MCF 10A (cell line): ENCODE measurements at regions not wholly inside any gene's neighbourhood (a gene's known extent, or its start where the extent isn't known, plus 50 kb on each side); places are given as distances from the start of the nearest gene placed in this dataset.

Experiments used
- BruUV-seq: library from RNA; stranded (reverse); fragments of 400-500 nt; replicated peaks from 2 replicates; lab custom pipeline; 2021; lab: Mats Ljungman, UMichigan
- CTCF ChIA-PET: fragments of 300-600 bp; sonication (Branson Sonifier 250); formaldehyde crosslinking; extraction: SDS; loops from one replicate; lab custom pipeline; 2021; ENCODE audit warnings: antibody characterized with exemption, inconsistent platforms; lab: Yijun Ruan, JAX
- POLR2A ChIA-PET: fragments of 300-600, 350-650 bp; sonication (Branson Sonifier 250); formaldehyde crosslinking; extraction: SDS; loops from one replicate; lab custom pipeline; 2020; ENCODE audit warnings: antibody characterized with exemption, inconsistent platforms; lab: Yijun Ruan, JAX
- DNase-seq: peaks from one replicate; pipeline ENCODE4 v3.0.0-alpha.2; 2018; ENCODE audit not compliant: unreplicated experiment
- H3K27ac Mint-ChIP-seq: one replicate; pipeline ENCODE4 v1.8.0; 2022; ENCODE audit warnings: mild to moderate bottlenecking, low read depth, mixed read lengths; ENCODE audit not compliant: unreplicated experiment
- H3K27me3 Mint-ChIP-seq: one replicate; pipeline ENCODE4 v1.8.0; 2022; ENCODE audit warnings: mixed read lengths; ENCODE audit not compliant: insufficient read depth, unreplicated experiment
- H3K36me3 Mint-ChIP-seq: one replicate; pipeline ENCODE4 v1.8.0; 2022; ENCODE audit warnings: mild to moderate bottlenecking, moderate library complexity, mixed read lengths; ENCODE audit not compliant: insufficient read depth, unreplicated experiment
- H3K4me1 Mint-ChIP-seq: one replicate; pipeline ENCODE4 v1.8.0; 2022; ENCODE audit warnings: mixed read lengths; ENCODE audit not compliant: insufficient read depth, unreplicated experiment
- H3K4me3 Mint-ChIP-seq: one replicate; pipeline ENCODE4 v1.8.0; 2022; ENCODE audit warnings: mild to moderate bottlenecking, moderate library complexity, mixed read lengths; ENCODE audit not compliant: unreplicated experiment
- H3K9me3 Mint-ChIP-seq: one replicate; pipeline ENCODE4 v1.8.0; 2022; ENCODE audit warnings: mixed read lengths; ENCODE audit not compliant: unreplicated experiment
- intact Hi-C: fragments of 100-400 bp; cut with micrococcal nuclease; formaldehyde crosslinking; loops from 2 replicates; pipeline ENCODE4 v1.14.1; 2022
- TF ChIP-seq, protein P1 (sequence below): fragments of 200-600 bp; IDR thresholded peaks from one replicate; pipeline ENCODE4 v1.8.0; 2022; ENCODE audit warnings: antibody characterized with exemption, mild to moderate bottlenecking; ENCODE audit not compliant: unreplicated experiment

DNA sequence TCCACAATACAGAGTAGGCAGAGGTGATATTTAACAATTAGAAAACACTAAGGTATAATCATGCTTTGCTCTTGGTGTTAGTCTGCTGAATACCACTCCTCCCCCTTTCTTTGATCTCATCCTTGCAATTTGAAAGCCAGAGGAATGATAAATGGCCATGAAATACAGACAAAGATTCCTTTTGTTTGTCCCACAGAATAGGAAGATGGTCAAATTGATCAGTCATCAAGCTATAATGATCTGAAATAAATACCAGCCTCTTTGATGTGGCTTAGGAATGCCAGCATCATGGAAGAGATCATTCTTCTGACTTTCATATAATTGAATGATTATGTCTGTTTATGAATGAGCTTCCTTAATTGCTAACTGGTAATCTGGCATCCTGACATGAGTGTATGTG lies 1541.7 kb upstream of the CDH8 start:
- Mint-ChIP-seq H3K9me3 (peaks cover 5% of the 10 kb centered on the region), H3K4me1 (no peaks in the 10 kb centered on the region), H3K4me3 (no peak overlapping the region), H3K27ac (no peak overlapping the region), H3K36me3 (no peaks in the 10 kb centered on the region), H3K27me3 (no peaks in the 10 kb centered on the region)
- intact Hi-C loops = no loop called here
- no TSS peak for BruUV-seq
- no peak for DNase-seq
- TF ChIP-seq, protein P1, sequence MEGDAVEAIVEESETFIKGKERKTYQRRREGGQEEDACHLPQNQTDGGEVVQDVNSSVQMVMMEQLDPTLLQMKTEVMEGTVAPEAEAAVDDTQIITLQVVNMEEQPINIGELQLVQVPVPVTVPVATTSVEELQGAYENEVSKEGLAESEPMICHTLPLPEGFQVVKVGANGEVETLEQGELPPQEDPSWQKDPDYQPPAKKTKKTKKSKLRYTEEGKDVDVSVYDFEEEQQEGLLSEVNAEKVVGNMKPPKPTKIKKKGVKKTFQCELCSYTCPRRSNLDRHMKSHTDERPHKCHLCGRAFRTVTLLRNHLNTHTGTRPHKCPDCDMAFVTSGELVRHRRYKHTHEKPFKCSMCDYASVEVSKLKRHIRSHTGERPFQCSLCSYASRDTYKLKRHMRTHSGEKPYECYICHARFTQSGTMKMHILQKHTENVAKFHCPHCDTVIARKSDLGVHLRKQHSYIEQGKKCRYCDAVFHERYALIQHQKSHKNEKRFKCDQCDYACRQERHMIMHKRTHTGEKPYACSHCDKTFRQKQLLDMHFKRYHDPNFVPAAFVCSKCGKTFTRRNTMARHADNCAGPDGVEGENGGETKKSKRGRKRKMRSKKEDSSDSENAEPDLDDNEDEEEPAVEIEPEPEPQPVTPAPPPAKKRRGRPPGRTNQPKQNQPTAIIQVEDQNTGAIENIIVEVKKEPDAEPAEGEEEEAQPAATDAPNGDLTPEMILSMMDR = no peak
- ChIA-PET POLR2A (interaction anchor here (0.6 kb wide), 1 partner anchor 19 kb away, joined by 4 read pairs; no protein-coding TSS in a partner anchor), CTCF (no interaction called here)

DNA sequence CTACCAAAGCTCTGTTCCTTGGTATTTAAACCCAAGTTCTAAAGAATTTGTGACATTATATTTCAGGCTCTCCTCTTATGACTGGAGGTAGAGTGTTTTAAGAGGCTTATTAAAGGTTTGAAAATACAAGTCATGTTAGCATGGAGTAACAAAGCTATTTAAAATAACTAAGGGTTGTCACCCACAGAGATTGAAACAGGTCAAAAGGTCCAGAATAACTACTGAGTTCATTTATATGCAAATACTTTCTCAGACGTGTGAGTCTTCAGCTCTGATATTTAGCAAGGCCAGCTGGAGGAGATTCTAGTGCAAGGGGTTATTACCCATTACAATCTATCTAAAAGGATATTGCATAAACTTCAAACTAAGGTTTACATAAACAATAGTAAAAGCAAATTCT lies 1538.8 kb upstream of the CDH8 start:
- Mint-ChIP-seq H3K27me3 (no peaks in the 10 kb centered on the region), H3K4me1 (no peaks in the 10 kb centered on the region), H3K27ac (no peak overlapping the region), H3K9me3 (peaks cover 2% of the 10 kb centered on the region), H3K36me3 (no peaks in the 10 kb centered on the region), H3K4me3 (no peak overlapping the region)
- POLR2A ChIA-PET = interaction anchor here (0.8 kb wide), 1 partner anchor 1477 kb away, joined by 3 read pairs; no protein-coding TSS in a partner anchor
- intact Hi-C loops = no loop called here
- DNase-seq = no peak
- BruUV-seq = no TSS peak
- CTCF ChIA-PET = interaction anchor here (0.8 to 1.0 kb wide), 2 partner anchors 55 to 113 kb away, joined by 3 read pairs; no protein-coding TSS in a partner anchor
- TF ChIP-seq, protein P1 = no peak

- ChIA-PET POLR2A (no interaction called here), CTCF (no interaction called here)
- Mint-ChIP-seq H3K9me3 (peaks cover 13% of the 10 kb centered on the region), H3K36me3 (no peaks in the 10 kb centered on the region), H3K4me1 (no peaks in the 10 kb centered on the region), H3K4me3 (no peak overlapping the region), H3K27ac (no peak overlapping the region), H3K27me3 (no peaks in the 10 kb centered on the region)
- DNase-seq = no peak
- intact Hi-C loops = no loop called here
- TF ChIP-seq, protein P1 = no peak
- no TSS peak for BruUV-seq
Measured at GRCh38 chr16:63568164-63568563, 1531.9 kb upstream of the CDH8 start.

GRCh38 chr16:63563819-63564505 lies 1527.7 kb upstream of the CDH8 start:
- BruUV-seq = no TSS peak
- Mint-ChIP-seq H3K27ac (no peak overlapping the region), H3K9me3 (peaks cover 26% of the 10 kb centered on the region), H3K36me3 (no peaks in the 10 kb centered on the region), H3K4me3 (no peak overlapping the region), H3K4me1 (no peaks in the 10 kb centered on the region), H3K27me3 (no peaks in the 10 kb centered on the region)
- intact Hi-C loops = no loop called here
- TF ChIP-seq, protein P1 = no peak
- ChIA-PET POLR2A (interaction anchor here (0.7 kb wide), 1 partner anchor 21 kb away, joined by 4 read pairs; no protein-coding TSS in a partner anchor), CTCF (no interaction called here)
- no peak for DNase-seq
